Thoracic aorta (tissue), 2 donors: ENCODE measurements at regions not wholly inside any gene's neighbourhood (a gene's known extent, or its start where the extent isn't known, plus 50 kb on each side); places are given as distances from the start of the nearest gene placed in this dataset.

Experiments used
- ATAC-seq: fragments of 150-250 bp; one replicate; pipeline ENCODE4 v1.8.0; 2017; ENCODE audit warnings: low read depth; ENCODE audit not compliant: insufficient number of reproducible peaks, low FRiP score
- DNase-seq: peaks from one replicate; pipeline ENCODE4 v3.0.0-alpha.2; 2020; ENCODE audit warnings: low spot score
- H3K27ac ChIP-seq, 2 donors: fragments of 200-600 bp; sonication (generic); 1 replicate in 1 of 2; 2 replicates in 1 of 2; pipeline ENCODE4 v1.5.1; 2016; ENCODE audit warnings: mild to moderate bottlenecking in 2 of 2, moderate library complexity in 2 of 2
- H3K27me3 ChIP-seq: fragments of 200-600 bp; sonication (generic); replicated peaks from 2 replicates; pipeline ENCODE4 v1.6.0; 2016; ENCODE audit warnings: mild to moderate bottlenecking; ENCODE audit not compliant: insufficient read depth
- H3K36me3 ChIP-seq: fragments of 200-600 bp; sonication (generic); one replicate; pipeline ENCODE4 v1.5.1; 2016
- H3K4me1 ChIP-seq, 2 donors: fragments of 200-600 bp; sonication (generic); 1 replicate in 1 of 2; 2 replicates in 1 of 2; pipeline versions ENCODE4 v1.5.1 to v1.6.0; 2016; ENCODE audit warnings: low read depth in 2 of 2, mild to moderate bottlenecking in 1 of 2; ENCODE audit not compliant: control insufficient read depth in 1 of 2
- H3K4me3 ChIP-seq: fragments of 200-600 bp; sonication (generic); 2 replicates; pipeline ENCODE4 v1.5.1; 2016; ENCODE audit warnings: mild to moderate bottlenecking
- H3K9me3 ChIP-seq: fragments of 200-600 bp; sonication (generic); 2 replicates; pipeline ENCODE4 v1.5.1; 2016
- TF ChIP-seq, protein P1 (sequence below): fragments of 200-600 bp; sonication (generic); IDR thresholded peaks from one replicate; pipeline ENCODE4 v1.5.1; 2019; ENCODE audit warnings: antibody characterized with exemption

DNA sequence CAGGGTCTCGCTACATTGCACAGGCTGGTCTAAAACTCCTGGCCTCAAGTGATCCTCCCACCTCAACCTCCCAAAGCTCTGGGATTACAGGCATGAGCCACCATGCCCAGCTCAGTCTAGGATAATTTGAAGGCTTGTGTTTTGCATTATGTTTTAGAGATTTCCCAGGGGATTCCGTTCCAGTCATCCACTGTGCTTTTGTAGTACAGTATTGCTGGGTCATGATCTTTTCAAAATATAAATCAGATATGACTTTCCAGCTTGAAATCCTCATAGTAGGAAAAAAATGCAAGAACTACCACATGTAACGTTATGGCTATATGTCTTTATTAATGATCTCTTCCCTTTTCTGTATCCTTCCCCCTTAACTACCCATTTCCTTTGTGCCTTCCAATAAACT is 338.1 kb downstream of the PRELID2 start:
- no peaks in the 10 kb centered on the region for H3K9me3 ChIP-seq
- DNase-seq: no peak
- ATAC-seq: no peak
- H3K27me3 ChIP-seq: no peaks in the 10 kb centered on the region
- H3K4me1 ChIP-seq: peaks cover 6 to 23% of the 10 kb centered on the region in 2 donors
- H3K27ac ChIP-seq: no peak overlapping the region
- TF ChIP-seq, protein P1, sequence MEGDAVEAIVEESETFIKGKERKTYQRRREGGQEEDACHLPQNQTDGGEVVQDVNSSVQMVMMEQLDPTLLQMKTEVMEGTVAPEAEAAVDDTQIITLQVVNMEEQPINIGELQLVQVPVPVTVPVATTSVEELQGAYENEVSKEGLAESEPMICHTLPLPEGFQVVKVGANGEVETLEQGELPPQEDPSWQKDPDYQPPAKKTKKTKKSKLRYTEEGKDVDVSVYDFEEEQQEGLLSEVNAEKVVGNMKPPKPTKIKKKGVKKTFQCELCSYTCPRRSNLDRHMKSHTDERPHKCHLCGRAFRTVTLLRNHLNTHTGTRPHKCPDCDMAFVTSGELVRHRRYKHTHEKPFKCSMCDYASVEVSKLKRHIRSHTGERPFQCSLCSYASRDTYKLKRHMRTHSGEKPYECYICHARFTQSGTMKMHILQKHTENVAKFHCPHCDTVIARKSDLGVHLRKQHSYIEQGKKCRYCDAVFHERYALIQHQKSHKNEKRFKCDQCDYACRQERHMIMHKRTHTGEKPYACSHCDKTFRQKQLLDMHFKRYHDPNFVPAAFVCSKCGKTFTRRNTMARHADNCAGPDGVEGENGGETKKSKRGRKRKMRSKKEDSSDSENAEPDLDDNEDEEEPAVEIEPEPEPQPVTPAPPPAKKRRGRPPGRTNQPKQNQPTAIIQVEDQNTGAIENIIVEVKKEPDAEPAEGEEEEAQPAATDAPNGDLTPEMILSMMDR: no peak
- no peaks in the 10 kb centered on the region for H3K36me3 ChIP-seq
- no peak overlapping the region for H3K4me3 ChIP-seq

DNA sequence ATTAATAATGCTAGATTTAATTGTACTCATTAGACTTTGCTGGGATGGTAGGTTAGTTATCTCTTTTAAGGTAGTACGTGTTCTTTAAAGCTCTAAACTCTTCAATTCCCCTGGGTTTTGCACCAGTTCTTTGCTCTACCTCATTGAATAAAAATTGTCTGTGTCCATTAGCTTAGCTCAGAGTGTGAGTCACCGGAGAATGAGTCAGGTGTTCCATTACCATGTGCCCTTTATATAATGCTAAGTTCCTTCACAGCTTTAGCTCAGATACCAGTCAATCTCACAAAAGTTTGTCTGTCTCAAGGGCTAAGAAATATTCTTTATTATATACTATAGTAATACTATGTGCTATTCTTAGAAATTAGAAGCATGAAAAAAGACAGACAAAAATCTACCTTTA is 339.4 kb downstream of the PRELID2 start:
- H3K9me3 ChIP-seq: no peaks in the 10 kb centered on the region
- ATAC-seq (peak; percentile 94), DNase-seq (peak; percentile 23)
- no peaks in the 10 kb centered on the region for H3K27me3 ChIP-seq
- H3K36me3 ChIP-seq: no peaks in the 10 kb centered on the region
- H3K27ac ChIP-seq: peak overlapping the region; percentile 46 to 79
- H3K4me1 ChIP-seq: peaks cover 6 to 23% of the 10 kb centered on the region in 2 donors
- TF ChIP-seq, protein P1: no peak
- H3K4me3 ChIP-seq: peak overlapping the region; percentile 23

DNA sequence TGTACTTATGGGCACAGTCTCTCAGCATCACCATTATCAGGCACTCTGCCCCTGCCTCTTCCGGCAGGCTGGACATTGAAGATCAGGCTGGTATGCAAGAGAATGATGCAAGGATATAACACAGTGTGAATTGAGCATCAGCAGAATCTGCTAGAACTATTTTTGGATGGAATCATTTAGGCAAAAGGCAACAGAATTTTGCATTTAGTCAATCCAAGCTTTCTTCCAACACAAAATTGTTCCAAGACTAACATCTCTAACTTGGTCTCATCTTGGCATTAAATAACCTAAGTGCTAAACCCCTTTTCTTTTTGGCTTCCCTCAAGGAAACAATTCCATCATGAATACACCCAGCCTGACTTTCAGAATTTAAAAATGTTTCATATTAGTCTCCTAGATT is 339.9 kb downstream of the PRELID2 start:
- peak overlapping the region; percentile 46 to 79 for H3K27ac ChIP-seq
- DNase-seq (no peak), ATAC-seq (peak; percentile 24)
- peaks cover 6 to 23% of the 10 kb centered on the region in 2 donors for H3K4me1 ChIP-seq
- H3K4me3 ChIP-seq: no peak overlapping the region
- no peaks in the 10 kb centered on the region for H3K9me3 ChIP-seq
- TF ChIP-seq, protein P1: no peak
- no peaks in the 10 kb centered on the region for H3K36me3 ChIP-seq
- no peaks in the 10 kb centered on the region for H3K27me3 ChIP-seq

DNA sequence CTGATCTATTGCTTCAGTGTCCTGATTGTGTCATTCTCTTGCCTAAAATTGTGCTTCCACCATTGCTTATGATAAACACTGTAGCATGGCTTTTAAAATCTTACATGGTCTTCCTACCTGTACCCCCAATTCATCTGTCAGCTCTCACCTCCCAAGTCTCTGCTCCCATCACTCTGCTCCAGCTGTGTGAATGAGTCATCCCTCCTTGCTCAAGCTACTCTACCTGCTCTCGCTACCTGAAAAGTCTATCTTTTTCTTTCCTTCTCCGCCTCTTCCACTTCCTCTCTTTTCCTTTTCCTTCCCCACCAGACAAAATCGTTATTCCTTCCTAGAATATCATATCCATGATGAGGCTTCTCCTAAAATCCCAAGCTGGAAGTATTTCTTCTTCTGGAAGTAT is 341.7 kb downstream of the PRELID2 start:
- H3K9me3 ChIP-seq: no peaks in the 10 kb centered on the region
- no peaks in the 10 kb centered on the region for H3K36me3 ChIP-seq
- peaks cover 6 to 23% of the 10 kb centered on the region in 2 donors for H3K4me1 ChIP-seq
- ATAC-seq (no peak), DNase-seq (no peak)
- H3K27me3 ChIP-seq: no peaks in the 10 kb centered on the region
- TF ChIP-seq, protein P1: no peak
- no peak overlapping the region for H3K4me3 ChIP-seq
- H3K27ac ChIP-seq: no peak overlapping the region

DNA sequence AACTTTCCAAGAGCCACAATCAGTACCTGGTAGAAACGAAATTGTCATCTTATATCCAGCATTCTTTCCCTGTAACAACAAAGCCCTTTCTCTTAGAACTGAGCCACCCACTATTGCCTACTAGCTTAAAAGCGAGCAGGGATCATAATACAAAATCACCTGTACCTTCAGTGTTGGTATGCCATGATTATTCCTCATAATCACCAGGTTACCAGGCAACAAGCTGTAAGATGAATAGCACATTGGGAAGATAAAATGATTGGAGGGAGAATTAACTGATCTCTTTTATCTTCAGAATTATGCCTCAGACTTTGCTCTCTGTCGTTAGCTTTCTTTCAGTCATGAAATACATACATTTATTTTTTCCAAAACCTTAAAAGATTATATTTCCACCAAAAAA is 345.6 kb downstream of the PRELID2 start:
- DNase-seq (no peak), ATAC-seq (no peak)
- H3K9me3 ChIP-seq: no peaks in the 10 kb centered on the region
- TF ChIP-seq, protein P1: no peak
- H3K4me1 ChIP-seq: peaks cover 0 to under 1% of the 10 kb centered on the region in 2 donors
- H3K36me3 ChIP-seq: no peaks in the 10 kb centered on the region
- H3K4me3 ChIP-seq: no peak overlapping the region
- H3K27me3 ChIP-seq: no peaks in the 10 kb centered on the region
- no peak overlapping the region for H3K27ac ChIP-seq
